ENCODE measurements at regions not wholly inside any gene's neighbourhood (a gene's known extent, or its start where the extent isn't known, plus 50 kb on each side); places are given as distances from the start of the nearest gene placed in this dataset.
A peak's percentile ranks its signal among the peaks of the same experiment; 100 is the strongest.

- H3K27ac Mint-ChIP-seq, result peak overlapping the region in 2 of 3 experiments; percentile 46 to 71
- no peak overlapping the region for H3K4me3 Mint-ChIP-seq
- H3K27me3 Mint-ChIP-seq (ENCODE audit: low read depth), result no peaks in the 10 kb centered on the region
- H3K9me3 Mint-ChIP-seq, result no peaks in the 10 kb centered on the region
- peaks cover 5% of the 10 kb centered on the region for H3K4me1 Mint-ChIP-seq
- TF ChIP-seq, protein P1, sequence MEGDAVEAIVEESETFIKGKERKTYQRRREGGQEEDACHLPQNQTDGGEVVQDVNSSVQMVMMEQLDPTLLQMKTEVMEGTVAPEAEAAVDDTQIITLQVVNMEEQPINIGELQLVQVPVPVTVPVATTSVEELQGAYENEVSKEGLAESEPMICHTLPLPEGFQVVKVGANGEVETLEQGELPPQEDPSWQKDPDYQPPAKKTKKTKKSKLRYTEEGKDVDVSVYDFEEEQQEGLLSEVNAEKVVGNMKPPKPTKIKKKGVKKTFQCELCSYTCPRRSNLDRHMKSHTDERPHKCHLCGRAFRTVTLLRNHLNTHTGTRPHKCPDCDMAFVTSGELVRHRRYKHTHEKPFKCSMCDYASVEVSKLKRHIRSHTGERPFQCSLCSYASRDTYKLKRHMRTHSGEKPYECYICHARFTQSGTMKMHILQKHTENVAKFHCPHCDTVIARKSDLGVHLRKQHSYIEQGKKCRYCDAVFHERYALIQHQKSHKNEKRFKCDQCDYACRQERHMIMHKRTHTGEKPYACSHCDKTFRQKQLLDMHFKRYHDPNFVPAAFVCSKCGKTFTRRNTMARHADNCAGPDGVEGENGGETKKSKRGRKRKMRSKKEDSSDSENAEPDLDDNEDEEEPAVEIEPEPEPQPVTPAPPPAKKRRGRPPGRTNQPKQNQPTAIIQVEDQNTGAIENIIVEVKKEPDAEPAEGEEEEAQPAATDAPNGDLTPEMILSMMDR (IDR thresholded peaks at IDR 0.05; ENCODE audit: unreplicated experiment in 3 of 3), result no peak
- H3K36me3 Mint-ChIP-seq (ENCODE audit: low read depth), result peaks cover 11% of the 10 kb centered on the region
Measured at GRCh38 chr6:144588697-144589325, 303.7 kb downstream of the UTRN start.

DNA sequence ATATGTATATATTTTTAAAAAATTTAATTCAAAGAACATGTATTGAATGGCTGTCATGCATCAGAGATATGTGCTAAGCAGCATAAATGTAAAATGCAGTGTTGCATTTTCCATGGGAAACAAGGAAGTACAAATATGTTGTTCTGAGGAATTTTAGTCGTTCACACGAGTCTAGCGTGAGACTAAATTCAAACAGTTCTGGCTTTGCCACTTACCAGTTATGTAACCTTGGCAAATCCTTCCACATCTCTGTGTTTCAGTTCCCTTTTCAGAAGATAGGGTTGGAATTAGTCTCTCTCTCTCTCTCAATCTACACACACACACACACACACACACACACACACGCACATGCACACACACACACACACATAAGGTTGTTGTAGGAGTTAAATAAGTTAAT, 305.4 kb downstream of the UTRN start:
- Mint-ChIP-seq H3K4me3 (no peak overlapping the region), H3K9me3 (no peaks in the 10 kb centered on the region), H3K27ac (no peak overlapping the region), H3K27me3 (ENCODE audit: low read depth) (no peaks in the 10 kb centered on the region), H3K4me1 (peaks cover 5% of the 10 kb centered on the region), H3K36me3 (ENCODE audit: low read depth) (peaks cover 11% of the 10 kb centered on the region)
- TF ChIP-seq, protein P1 (IDR thresholded peaks at IDR 0.05; ENCODE audit: unreplicated experiment in 3 of 3), result no peak

DNA sequence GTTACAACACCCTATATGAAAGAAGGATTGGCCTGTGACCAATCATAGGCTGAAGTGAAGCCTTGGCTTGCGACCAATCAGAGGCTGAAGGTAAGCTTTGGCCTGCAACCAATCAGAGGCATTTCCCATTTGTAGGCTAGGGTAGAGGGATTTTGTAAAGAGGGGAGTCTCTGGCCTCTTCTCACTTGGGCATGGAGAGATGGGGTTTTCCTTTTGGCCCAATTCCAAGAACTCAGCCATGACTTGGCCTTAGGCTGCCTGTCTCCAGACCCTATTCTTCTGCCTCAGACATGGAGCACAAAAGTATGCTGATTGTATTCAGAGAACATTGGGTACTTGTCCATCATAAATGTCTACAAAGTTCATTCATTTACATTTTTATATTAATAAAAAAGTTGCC, 308.3 kb downstream of the UTRN start:
- H3K4me3 Mint-ChIP-seq, result no peak overlapping the region
- H3K27me3 Mint-ChIP-seq (ENCODE audit: low read depth), result no peaks in the 10 kb centered on the region
- TF ChIP-seq, protein P1 (IDR thresholded peaks at IDR 0.05; ENCODE audit: unreplicated experiment in 3 of 3), result no peak
- H3K9me3 Mint-ChIP-seq, result no peaks in the 10 kb centered on the region
- H3K4me1 Mint-ChIP-seq, result no peaks in the 10 kb centered on the region
- peaks cover 21% of the 10 kb centered on the region for H3K36me3 Mint-ChIP-seq (ENCODE audit: low read depth)
- no peak overlapping the region for H3K27ac Mint-ChIP-seq

DNA sequence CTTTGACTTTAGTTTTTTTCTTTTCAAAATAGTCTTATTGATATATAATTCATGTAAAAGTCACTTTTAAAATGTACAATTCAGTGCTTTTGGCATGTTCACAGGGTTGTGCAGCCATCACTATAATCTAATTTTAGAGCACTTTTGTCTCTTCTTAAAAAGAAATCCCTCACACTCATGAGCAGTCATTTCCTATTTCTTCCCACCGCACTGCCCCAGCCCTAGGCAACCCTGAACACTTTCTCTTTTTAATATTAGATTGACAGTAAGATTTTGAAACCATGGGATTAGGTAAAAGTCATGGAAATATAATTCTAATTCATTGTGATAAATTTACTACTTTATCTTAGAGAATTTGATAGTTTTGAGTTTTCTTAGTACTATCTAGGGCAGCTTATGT, 309.4 kb downstream of the UTRN start:
- TF ChIP-seq, protein P1 (IDR thresholded peaks at IDR 0.05; ENCODE audit: unreplicated experiment in 3 of 3), result no peak
- no peaks in the 10 kb centered on the region for H3K9me3 Mint-ChIP-seq
- no peak overlapping the region for H3K4me3 Mint-ChIP-seq
- H3K27ac Mint-ChIP-seq, result no peak overlapping the region
- no peaks in the 10 kb centered on the region for H3K27me3 Mint-ChIP-seq (ENCODE audit: low read depth)
- no peaks in the 10 kb centered on the region for H3K4me1 Mint-ChIP-seq
- H3K36me3 Mint-ChIP-seq (ENCODE audit: low read depth), result peaks cover 28% of the 10 kb centered on the region

DNA sequence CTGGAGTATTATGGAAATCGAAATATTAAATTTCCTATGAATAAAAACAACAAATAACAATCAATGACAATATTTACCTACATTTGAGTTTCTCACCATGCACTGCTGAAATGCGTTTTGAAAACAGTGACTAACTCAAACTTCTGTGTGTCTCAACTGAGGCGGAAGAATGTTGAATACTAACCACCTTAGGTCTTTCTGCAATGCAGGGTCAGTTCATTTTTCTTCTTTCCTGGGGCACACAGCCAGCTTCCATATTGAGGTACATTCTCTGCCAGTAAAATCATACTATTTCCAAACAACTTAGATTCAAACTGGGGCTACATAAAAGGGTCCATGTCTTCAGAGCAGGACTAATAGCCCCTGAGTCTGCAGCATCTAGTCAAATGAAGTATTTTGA, 310.1 kb downstream of the UTRN start:
- no peaks in the 10 kb centered on the region for H3K4me1 Mint-ChIP-seq
- H3K4me3 Mint-ChIP-seq, result no peak overlapping the region

GRCh38 chr6:144597511-144597910, 312.4 kb downstream of the UTRN start:
- TF ChIP-seq, protein P1 (IDR thresholded peaks at IDR 0.05; ENCODE audit: unreplicated experiment in 3 of 3), result no peak
- H3K27ac Mint-ChIP-seq, result no peak overlapping the region
- H3K9me3 Mint-ChIP-seq, result peaks cover 17% of the 10 kb centered on the region
- H3K36me3 Mint-ChIP-seq (ENCODE audit: low read depth), result peaks cover 49% of the 10 kb centered on the region
- no peak overlapping the region for H3K4me3 Mint-ChIP-seq
- no peaks in the 10 kb centered on the region for H3K27me3 Mint-ChIP-seq (ENCODE audit: low read depth)
- no peaks in the 10 kb centered on the region for H3K4me1 Mint-ChIP-seq

More for the DNA sequence above, 310.1 kb downstream of the UTRN start:
- TF ChIP-seq, protein P1 (IDR thresholded peaks at IDR 0.05; ENCODE audit: unreplicated experiment in 3 of 3), result no peak
- no peak overlapping the region for H3K27ac Mint-ChIP-seq
- peaks cover 34% of the 10 kb centered on the region for H3K36me3 Mint-ChIP-seq (ENCODE audit: low read depth)
- H3K27me3 Mint-ChIP-seq (ENCODE audit: low read depth), result no peaks in the 10 kb centered on the region
- H3K9me3 Mint-ChIP-seq, result peaks cover 3% of the 10 kb centered on the region

All from nephron (organoid).